HepG2 (cell line): ENCODE measurements at regions not wholly inside any gene's neighbourhood (a gene's known extent, or its start where the extent isn't known, plus 50 kb on each side); places are given as distances from the start of the nearest gene placed in this dataset.

Experiments used
- CBFB ChIP-seq: sonication (generic); formaldehyde crosslinking; IDR thresholded peaks from 2 replicates; pipeline ENCODE4 v1.4.0; 2020; ENCODE audit warnings: missing genetic modification reagents
- CENPX ChIP-seq: sonication (generic); formaldehyde crosslinking; IDR thresholded peaks from 2 replicates; pipeline ENCODE4 v1.9.0; 2021; ENCODE audit warnings: mild to moderate bottlenecking, missing genetic modification reagents, moderate library complexity
- HDAC6 ChIP-seq: fragments of 200-600 bp; sonication (generic); IDR thresholded peaks from 2 replicates; pipeline ENCODE4 v1.7.0; 2017; ENCODE audit warnings: mild to moderate bottlenecking, antibody characterized with exemption, low read length, low read depth
- HNF4G ChIP-seq, 2 experiments: sonication (generic) in 1 of 2; formaldehyde crosslinking in 1 of 2; IDR thresholded peaks; 2 replicates each; pipeline versions ENCODE4 v1.4.0 to v1.6.1; 2011 to 2020; ENCODE audit warnings: borderline replicate concordance in 2 of 2, low read depth in 2 of 2, mild to moderate bottlenecking in 2 of 2, low read length in 1 of 2, missing genetic modification reagents in 1 of 2, moderate library complexity in 1 of 2
- MBD4 ChIP-seq: IDR thresholded peaks from 2 replicates; pipeline ENCODE4 v1.6.1; 2012; ENCODE audit warnings: low read length, inconsistent platforms, borderline replicate concordance
- MIXL1 ChIP-seq: IDR thresholded peaks from 2 replicates; pipeline ENCODE4 v1.6.1; 2016
- SP4 ChIP-seq: sonication (generic); formaldehyde crosslinking; IDR thresholded peaks from 2 replicates; pipeline ENCODE4 v1.8.1; 2023; ENCODE audit warnings: mild to moderate bottlenecking, missing genetic modification reagents
- SRF ChIP-seq: IDR thresholded peaks from 2 replicates; pipeline ENCODE4 v1.6.1; 2011; ENCODE audit warnings: mild to moderate bottlenecking, low read depth, low read length, moderate library complexity
- TOPORS ChIP-seq: sonication (generic); formaldehyde crosslinking; IDR thresholded peaks from 2 replicates; pipeline ENCODE4 v1.8.0; 2023; ENCODE audit warnings: mild to moderate bottlenecking, missing genetic modification reagents
- XBP1 ChIP-seq: sonication (generic); formaldehyde crosslinking; IDR thresholded peaks from 2 replicates; pipeline ENCODE4 v1.5.0; 2020; ENCODE audit warnings: missing genetic modification reagents
- ZNF224 ChIP-seq: sonication (generic); formaldehyde crosslinking; IDR thresholded peaks from 2 replicates; pipeline ENCODE4 v1.5.0; 2020; ENCODE audit warnings: mild to moderate bottlenecking, missing genetic modification reagents
- ZNF292 ChIP-seq: sonication (generic); formaldehyde crosslinking; IDR thresholded peaks from 2 replicates; pipeline ENCODE4 v1.8.1; 2022; ENCODE audit warnings: mild to moderate bottlenecking, low read depth, missing genetic modification reagents, borderline replicate concordance
- ZNF343 ChIP-seq: sonication (generic); formaldehyde crosslinking; IDR thresholded peaks from 2 replicates; pipeline ENCODE4 v1.4.0; 2020; ENCODE audit warnings: mild to moderate bottlenecking, missing genetic modification reagents
- TF ChIP-seq, protein P1 (sequence below): sonication (generic); formaldehyde crosslinking; IDR thresholded peaks from 2 replicates; pipeline ENCODE4 v1.4.0; 2020; ENCODE audit warnings: mild to moderate bottlenecking, missing genetic modification reagents
- TF ChIP-seq, protein P2 (sequence below): fragments of 450-650 bp; IDR thresholded peaks from 2 replicates; pipeline ENCODE4 v1.6.1; 2017
- TF ChIP-seq, protein P3 (sequence below): IDR thresholded peaks from 2 replicates; pipeline ENCODE4 v1.6.1; 2016

DNA sequence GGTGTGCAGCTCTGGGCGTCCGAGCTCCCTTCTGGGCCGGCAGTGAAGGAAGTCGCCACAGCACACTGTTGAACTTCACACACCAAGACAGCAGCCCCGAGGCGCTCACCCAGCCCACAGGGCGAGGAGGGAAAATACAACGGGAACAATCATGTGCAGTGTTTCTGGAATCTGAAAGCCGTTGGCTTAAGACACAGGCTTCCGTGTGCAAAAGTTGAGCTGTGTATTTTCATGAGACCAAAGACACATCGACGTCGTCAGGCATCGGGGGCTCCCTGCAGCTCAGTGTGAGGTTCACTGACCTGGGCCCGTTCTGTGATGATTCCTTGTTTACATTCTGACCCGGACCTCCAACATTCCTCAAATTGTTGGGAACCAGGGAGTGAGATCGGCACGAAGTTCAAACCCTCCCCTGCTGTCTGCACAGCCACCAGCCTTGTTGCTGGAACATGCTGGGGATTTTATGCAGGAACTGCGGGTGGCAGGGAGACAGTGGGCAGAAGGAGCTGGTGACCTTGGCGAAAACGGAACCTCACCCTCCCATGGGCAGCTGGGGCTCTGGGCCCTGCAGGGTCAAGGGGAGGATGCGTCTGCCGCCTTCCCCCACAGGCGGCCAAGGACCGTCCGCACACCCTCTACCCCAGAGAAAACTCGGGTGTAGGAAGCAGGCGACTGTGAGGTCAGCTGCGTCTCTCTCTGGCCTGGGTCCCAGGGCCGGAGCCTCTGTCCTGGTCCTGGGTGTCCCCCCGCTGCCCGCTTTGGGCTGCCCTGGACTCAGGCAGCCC lies 72.2 kb downstream of the METRNL start (continued):
- TF ChIP-seq, protein P1, sequence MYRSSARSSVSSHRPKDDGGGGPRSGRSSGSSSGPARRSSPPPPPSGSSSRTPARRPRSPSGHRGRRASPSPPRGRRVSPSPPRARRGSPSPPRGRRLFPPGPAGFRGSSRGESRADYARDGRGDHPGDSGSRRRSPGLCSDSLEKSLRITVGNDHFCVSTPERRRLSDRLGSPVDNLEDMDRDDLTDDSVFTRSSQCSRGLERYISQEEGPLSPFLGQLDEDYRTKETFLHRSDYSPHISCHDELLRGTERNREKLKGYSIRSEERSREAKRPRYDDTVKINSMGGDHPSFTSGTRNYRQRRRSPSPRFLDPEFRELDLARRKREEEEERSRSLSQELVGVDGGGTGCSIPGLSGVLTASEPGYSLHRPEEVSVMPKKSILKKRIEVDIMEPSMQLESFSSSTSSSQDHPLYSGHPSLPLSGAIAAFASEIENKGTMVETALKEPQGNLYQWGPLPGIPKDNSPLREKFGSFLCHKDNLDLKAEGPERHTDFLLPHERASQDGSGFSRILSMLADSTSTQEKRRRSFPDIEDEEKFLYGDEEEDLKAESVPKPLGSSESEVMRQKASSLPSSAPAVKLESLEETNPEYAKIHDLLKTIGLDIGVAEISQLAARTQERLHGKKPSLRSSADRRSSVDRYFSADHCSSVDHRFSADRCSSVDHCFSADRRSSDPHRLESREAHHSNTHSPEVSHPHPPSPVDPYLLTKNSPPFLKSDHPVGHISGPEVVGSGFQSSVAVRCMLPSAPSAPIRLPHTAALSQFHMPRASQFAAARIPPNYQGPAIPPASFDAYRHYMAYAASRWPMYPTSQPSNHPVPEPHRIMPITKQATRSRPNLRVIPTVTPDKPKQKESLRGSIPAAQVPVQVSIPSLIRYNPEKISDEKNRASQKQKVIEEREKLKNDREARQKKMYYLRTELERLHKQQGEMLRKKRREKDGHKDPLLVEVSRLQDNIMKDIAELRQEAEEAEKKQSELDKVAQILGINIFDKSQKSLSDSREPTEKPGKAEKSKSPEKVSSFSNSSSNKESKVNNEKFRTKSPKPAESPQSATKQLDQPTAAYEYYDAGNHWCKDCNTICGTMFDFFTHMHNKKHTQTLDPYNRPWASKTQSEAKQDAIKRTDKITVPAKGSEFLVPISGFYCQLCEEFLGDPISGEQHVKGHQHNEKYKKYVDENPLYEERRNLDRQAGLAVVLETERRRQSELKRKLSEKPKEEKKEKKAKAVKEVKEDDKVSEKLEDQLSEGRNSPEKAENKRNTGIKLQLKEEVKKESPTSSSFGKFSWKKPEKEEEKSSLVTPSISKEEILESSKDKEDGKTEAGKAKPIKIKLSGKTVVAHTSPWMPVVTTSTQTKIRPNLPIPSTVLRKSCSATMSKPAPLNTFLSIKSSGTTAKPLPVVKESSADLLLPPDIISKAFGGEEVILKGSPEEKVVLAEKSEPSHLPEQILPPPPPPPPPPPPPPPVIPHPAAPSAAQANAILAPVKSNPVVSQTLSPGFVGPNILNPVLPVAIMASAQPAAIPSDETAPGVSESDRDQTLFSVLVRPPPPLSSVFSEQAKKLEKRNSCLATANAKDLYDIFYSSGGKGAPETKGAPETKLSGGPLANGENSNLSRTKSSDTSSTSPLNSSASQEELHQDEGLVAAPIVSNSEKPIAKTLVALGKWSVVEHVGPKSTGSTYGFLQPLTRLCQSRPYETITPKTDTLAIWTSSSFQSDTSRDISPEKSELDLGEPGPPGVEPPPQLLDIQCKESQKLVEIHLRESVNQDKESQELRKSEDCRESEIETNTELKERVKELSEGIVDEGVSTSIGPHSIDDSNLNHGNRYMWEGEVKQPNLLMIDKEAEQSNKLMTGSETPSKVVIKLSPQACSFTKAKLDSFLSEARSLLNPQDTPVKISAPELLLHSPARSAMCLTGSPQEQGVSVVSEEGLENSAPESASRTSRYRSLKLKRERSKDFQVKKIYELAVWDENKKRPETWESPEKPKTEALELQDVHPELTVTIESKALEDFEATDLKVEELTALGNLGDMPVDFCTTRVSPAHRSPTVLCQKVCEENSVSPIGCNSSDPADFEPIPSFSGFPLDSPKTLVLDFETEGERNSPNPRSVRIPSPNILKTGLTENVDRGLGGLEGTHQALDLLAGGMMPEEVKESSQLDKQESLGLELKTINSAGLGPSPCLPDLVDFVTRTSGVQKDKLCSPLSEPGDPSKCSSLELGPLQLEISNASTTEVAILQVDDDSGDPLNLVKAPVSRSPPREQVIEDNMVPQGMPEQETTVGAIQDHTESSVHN (CRISPR knock-in tag), result peak; percentile 94; the same call in 1 of the 2 replicates
- peak; percentile 81; the same call in 1 of the 2 replicates for TF ChIP-seq TOPORS
- TF ChIP-seq, protein P2, sequence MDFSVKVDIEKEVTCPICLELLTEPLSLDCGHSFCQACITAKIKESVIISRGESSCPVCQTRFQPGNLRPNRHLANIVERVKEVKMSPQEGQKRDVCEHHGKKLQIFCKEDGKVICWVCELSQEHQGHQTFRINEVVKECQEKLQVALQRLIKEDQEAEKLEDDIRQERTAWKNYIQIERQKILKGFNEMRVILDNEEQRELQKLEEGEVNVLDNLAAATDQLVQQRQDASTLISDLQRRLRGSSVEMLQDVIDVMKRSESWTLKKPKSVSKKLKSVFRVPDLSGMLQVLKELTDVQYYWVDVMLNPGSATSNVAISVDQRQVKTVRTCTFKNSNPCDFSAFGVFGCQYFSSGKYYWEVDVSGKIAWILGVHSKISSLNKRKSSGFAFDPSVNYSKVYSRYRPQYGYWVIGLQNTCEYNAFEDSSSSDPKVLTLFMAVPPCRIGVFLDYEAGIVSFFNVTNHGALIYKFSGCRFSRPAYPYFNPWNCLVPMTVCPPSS, result no peak
- TF ChIP-seq XBP1 (CRISPR knock-in tag), result 0 out of 2 replicates have a peak, but pooled peaks have one; percentile 65
- TF ChIP-seq ZNF343, result peak; percentile 92; the same call in 1 of the 2 replicates
- TF ChIP-seq, protein P3, sequence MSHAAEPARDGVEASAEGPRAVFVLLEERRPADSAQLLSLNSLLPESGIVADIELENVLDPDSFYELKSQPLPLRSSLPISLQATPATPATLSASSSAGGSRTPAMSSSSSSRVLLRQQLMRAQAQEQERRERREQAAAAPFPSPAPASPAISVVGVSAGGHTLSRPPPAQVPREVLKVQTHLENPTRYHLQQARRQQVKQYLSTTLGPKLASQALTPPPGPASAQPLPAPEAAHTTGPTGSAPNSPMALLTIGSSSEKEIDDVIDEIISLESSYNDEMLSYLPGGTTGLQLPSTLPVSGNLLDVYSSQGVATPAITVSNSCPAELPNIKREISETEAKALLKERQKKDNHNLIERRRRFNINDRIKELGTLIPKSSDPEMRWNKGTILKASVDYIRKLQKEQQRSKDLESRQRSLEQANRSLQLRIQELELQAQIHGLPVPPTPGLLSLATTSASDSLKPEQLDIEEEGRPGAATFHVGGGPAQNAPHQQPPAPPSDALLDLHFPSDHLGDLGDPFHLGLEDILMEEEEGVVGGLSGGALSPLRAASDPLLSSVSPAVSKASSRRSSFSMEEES (CRISPR knock-in tag), result no peak; the same call in 1 of the 2 replicates
- no peak for TF ChIP-seq CENPX (CRISPR knock-in tag)
- no peak for TF ChIP-seq SRF
- TF ChIP-seq ZNF224 (CRISPR knock-in tag), result 0 out of 2 replicates have a peak, but pooled peaks have one; percentile 75
- TF ChIP-seq SP4 (CRISPR knock-in tag), result peak; percentile 59; the same call in 1 of the 2 replicates
- no peak for TF ChIP-seq HDAC6
- peak; percentile 89 for TF ChIP-seq CBFB (CRISPR knock-in tag)
- peak; percentile 91 for TF ChIP-seq MIXL1
- TF ChIP-seq ZNF292 (CRISPR knock-in tag), result peak; percentile 98
- TF ChIP-seq MBD4, result no peak
- peak; percentile 87 for TF ChIP-seq HNF4G (IDR thresholded peaks at IDR 0.05; ENCODE audit: borderline replicate concordance, low read depth, low read length)
- no peak; the same call in none of the 2 replicates for TF ChIP-seq HNF4G (CRISPR knock-in tag; IDR thresholded peaks at IDR 0.05; ENCODE audit: borderline replicate concordance, low read depth)
